GM12874 (cell line): ENCODE measurements at regions not wholly inside any gene's neighbourhood (a gene's known extent, or its start where the extent isn't known, plus 50 kb on each side); places are given as distances from the start of the nearest gene placed in this dataset.

Source experiments
- TF ChIP-seq, protein P1 (sequence below): IDR thresholded peaks from 2 replicates; pipeline ENCODE4 v1.5.1; 2011; ENCODE audit warnings: low read depth, mild to moderate bottlenecking, control low read depth, low read length, moderate library complexity; ENCODE audit not compliant: insufficient read depth

DNA sequence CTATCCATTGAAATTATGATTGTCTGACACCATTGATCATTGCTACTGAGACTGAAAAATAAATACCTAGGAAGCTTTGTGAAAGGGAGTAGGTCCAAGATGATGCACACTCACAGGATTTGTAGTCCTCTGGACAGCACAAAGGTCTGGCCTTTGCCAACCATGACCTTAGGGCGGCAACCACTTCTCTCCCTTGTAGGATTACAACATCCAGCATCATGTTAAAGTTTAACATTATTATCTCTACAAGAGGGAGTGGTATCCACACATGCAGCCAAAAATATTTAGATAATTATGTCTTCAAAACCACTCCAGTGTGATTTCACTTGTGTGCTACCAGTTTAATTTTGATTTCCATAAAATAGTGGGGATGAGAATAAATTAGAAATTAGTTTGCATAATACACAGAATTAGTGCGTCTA is 51.1 kb upstream of the NHSL1 start:
- TF ChIP-seq, protein P1, sequence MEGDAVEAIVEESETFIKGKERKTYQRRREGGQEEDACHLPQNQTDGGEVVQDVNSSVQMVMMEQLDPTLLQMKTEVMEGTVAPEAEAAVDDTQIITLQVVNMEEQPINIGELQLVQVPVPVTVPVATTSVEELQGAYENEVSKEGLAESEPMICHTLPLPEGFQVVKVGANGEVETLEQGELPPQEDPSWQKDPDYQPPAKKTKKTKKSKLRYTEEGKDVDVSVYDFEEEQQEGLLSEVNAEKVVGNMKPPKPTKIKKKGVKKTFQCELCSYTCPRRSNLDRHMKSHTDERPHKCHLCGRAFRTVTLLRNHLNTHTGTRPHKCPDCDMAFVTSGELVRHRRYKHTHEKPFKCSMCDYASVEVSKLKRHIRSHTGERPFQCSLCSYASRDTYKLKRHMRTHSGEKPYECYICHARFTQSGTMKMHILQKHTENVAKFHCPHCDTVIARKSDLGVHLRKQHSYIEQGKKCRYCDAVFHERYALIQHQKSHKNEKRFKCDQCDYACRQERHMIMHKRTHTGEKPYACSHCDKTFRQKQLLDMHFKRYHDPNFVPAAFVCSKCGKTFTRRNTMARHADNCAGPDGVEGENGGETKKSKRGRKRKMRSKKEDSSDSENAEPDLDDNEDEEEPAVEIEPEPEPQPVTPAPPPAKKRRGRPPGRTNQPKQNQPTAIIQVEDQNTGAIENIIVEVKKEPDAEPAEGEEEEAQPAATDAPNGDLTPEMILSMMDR, result no peak

DNA sequence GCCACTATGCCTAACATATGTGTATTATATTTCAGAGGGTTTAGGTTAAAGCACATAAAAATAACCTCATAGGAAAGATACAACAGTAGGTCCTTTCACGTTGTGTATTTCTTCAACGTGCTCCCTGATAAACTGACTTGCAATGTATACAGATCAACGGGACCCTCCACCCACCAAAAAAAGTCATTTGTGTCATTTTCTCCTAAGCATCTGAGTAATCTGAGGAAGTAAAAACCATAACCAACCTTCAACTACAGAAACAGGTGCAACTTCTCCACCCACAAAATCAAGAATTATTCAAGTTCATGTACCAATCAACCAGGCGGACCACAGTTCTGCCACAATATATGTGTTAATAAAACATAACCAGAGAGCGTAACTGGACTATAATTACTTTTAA is 54.9 kb upstream of the NHSL1 start:
- TF ChIP-seq, protein P1, result no peak

DNA sequence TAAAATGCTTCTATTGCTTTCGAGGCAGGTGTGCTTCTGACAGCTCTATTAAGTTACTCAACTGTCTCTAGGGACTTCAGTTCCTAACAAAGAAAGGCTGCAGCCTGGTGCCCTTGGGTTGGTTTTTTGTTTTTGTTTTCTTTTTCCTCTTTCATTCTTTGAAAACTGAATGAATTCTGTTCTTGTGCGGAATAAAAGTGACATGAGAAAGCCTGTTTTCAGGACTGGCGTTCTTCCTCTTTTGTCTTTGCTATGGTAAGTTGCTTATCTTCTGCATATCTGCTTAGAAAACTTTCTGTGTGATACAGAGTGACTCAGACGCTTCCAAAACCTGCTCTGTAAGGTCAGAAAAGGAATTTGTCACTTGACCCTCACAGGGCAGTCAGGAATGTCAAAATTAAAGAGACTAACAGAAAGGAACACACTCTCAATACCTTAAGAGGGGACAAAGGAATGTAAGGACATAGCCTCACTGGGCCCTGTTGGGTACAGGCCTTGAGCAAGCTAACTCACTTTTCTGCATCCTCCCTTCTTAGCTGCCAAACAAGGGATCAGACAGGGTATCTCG is 56.2 kb upstream of the NHSL1 start:
- TF ChIP-seq, protein P1, result no peak

DNA sequence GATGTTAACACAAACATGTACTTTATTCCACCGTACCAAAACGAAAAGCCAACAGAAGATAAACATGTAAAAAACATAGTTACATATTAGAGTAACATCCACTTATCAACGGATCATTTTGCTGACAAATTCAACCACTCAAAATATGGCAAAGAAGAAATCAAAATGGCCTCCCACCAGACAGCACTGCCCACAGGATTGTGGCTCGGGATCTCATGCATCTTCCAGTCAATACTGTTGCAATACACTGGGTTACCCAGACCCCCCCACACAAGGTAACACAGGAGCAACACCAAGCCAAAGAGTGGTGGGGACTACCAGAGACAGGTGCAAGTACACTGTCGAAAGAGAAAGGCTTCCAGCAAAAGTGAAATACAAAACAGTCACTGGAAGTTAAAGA is 57.9 kb upstream of the NHSL1 start:
- TF ChIP-seq, protein P1, result no peak

DNA sequence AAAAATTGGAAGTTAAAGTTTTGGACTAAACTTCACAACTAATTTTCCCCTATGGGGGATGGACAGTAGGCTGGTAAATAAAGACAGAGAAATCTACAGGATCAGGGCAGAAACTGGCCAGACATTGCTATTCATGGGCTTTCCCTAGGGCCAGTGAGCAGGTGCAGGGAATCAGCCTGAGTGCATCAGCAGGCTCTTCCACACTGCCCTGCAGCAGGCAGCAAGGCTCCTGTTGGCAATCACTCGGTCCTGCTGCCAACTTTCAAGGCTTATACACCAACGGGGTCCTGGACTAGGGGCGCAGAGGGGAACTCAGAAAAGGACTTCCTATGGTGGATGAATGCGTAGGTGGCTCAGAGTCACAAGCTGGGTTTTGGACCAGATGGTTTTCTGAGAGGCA is 59.8 kb upstream of the NHSL1 start:
- TF ChIP-seq, protein P1, result no peak

DNA sequence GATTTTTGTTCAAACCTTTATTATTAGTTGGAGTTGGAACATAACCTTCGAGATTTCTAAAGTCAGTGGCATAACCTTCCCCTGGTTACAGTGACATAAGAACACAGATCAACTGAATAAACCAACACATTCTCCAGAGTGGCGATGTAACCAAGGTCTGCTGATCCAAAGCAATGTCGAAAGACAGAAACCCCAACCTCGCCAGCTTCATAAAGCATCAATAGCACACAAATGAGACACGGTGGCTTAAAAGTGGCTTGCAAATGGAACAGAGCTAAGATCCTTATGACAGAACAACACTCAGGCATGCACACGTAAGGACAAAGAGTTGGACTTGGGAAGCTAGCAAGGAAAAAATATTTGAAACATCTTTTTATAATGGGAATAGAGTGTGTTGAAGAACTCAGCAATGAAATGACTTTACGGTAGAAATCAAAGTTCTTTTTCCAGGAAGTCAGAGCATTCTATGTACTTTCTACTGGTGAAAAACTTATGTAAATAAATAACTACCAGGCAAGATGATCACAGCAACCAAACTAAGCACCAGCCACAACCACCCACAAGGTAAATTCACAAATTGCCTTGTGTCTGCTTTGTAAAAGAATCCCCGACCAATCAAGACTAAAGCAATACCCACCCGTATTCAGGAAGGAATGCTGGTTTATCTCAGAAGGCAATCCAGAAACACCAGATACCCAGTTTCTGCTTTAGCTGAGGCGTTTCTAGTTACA is 61.0 kb upstream of the NHSL1 start:
- TF ChIP-seq, protein P1, result no peak

DNA sequence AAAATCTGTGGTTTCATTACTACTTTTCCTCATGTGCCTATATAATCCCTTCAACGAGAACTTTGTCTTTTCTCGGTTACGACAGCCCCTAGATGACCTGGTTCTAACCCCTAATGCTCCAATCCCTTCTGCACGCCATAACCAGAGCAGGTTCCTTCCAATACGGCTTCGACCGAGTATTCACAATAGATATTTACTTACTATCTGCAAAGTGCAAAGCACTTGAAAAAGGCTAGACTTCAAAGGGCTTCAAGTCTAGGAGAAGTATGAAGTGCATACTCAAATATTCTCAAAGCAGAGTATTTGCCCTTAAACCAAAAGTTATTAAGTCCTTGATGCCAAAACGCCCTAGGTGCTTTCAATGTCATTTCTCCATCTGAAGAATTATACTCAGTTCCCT is 63.4 kb upstream of the NHSL1 start:
- TF ChIP-seq, protein P1, result no peak
